Prostate gland (tissue), 2 donors: ENCODE measurements at regions not wholly inside any gene's neighbourhood (a gene's known extent, or its start where the extent isn't known, plus 50 kb on each side); places are given as distances from the start of the nearest gene placed in this dataset.

Experiments used
- DNase-seq: peaks from one replicate; pipeline ENCODE4 v3.0.0-alpha.2; 2019; ENCODE audit warnings: low spot score
- H3K27ac ChIP-seq, 2 donors: fragments of 200-600 bp; sonication (generic); 2 replicates each; pipeline ENCODE4 v1.5.1; 2017 to 2019
- H3K27me3 ChIP-seq: fragments of 200-600 bp; sonication (generic); replicated peaks from 2 replicates; pipeline ENCODE4 v1.5.1; 2019; ENCODE audit not compliant: insufficient read depth
- H3K36me3 ChIP-seq, 2 donors: fragments of 200-600 bp; sonication (generic); 1 replicate in 1 of 2; 2 replicates in 1 of 2; pipeline versions ENCODE4 v1.5.1 to v1.8.1; 2017 to 2019
- H3K4me1 ChIP-seq: fragments of 200-600 bp; sonication (generic); replicated peaks from 2 replicates; pipeline ENCODE4 v1.5.1; 2019
- H3K4me3 ChIP-seq, 2 donors: fragments of 200-600 bp; sonication (generic); 2 replicates each; pipeline ENCODE4 v1.5.1; 2017 to 2019
- H3K9me3 ChIP-seq: fragments of 200-600 bp; sonication (generic); 2 replicates; pipeline ENCODE4 v1.5.1; 2017
- POLR2A ChIP-seq: fragments of 450-650 bp; IDR thresholded peaks from one replicate; pipeline ENCODE4 v1.6.1; 2016; ENCODE audit warnings: antibody characterized with exemption, mild to moderate bottlenecking
- POLR2AphosphoS5 ChIP-seq: sonication (generic); formaldehyde crosslinking; IDR thresholded peaks from one replicate; pipeline ENCODE4 v1.6.1; 2017; ENCODE audit warnings: antibody characterized with exemption
- WGBS: methylation state at CpG from one replicate; pipeline ENCODE4 v1.1.5; 2018; 5-methylcytosine and 5-hydroxymethylcytosine counted together
- intact Hi-C: fragments of 100-400 bp; cut with DNase I; formaldehyde crosslinking; loops from one replicate; pipeline ENCODE4 v1.14.2; 2022
- TF ChIP-seq, protein P1 (sequence below), 4 experiments: fragments of 200-600 bp in 2 of 4; fragments of 450-650 bp in 2 of 4; sonication (generic) in 2 of 4; IDR thresholded peaks; 1 replicate in 3 of 4; 2 replicates in 1 of 4; pipeline ENCODE4 v1.5.1; 2016 to 2019; ENCODE audit warnings: antibody characterized with exemption in 4 of 4, mild to moderate bottlenecking in 2 of 4, moderate library complexity in 2 of 4

DNA sequence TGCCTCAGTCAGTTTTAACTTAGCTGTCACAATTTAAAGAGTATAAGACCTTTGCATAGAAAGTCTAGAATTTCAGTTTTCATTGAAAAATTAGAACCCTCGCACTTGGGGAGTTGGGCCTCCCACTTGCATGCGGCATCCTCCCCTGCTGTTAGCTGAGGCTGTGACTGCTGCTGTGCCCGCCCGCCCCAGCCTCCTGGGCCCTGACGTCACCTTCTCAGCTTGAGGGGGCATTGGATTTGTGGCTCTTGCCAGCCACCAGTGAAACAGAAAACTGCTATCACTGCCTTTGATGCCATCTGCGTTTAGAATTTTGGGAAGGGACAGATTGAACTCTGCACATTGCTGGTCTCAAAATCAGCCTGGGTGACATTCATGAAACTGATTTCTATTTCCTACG lies 108.7 kb downstream of the CTTN start:
- Histone ChIP-seq H3K27me3 (no peaks in the 10 kb centered on the region), H3K9me3 (no peaks in the 10 kb centered on the region), H3K36me3 (no peaks in the 10 kb centered on the region), H3K4me1 (no peaks in the 10 kb centered on the region), H3K4me3 (no peak overlapping the region), H3K27ac (no peak overlapping the region)
- WGBS = 89% methylated on average over 7 of the region's 7 CpGs
- intact Hi-C loops = no loop called here
- no peak for DNase-seq
- TF ChIP-seq, protein P1, sequence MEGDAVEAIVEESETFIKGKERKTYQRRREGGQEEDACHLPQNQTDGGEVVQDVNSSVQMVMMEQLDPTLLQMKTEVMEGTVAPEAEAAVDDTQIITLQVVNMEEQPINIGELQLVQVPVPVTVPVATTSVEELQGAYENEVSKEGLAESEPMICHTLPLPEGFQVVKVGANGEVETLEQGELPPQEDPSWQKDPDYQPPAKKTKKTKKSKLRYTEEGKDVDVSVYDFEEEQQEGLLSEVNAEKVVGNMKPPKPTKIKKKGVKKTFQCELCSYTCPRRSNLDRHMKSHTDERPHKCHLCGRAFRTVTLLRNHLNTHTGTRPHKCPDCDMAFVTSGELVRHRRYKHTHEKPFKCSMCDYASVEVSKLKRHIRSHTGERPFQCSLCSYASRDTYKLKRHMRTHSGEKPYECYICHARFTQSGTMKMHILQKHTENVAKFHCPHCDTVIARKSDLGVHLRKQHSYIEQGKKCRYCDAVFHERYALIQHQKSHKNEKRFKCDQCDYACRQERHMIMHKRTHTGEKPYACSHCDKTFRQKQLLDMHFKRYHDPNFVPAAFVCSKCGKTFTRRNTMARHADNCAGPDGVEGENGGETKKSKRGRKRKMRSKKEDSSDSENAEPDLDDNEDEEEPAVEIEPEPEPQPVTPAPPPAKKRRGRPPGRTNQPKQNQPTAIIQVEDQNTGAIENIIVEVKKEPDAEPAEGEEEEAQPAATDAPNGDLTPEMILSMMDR (IDR thresholded peaks at IDR 0.05) = no peak
- TF ChIP-seq POLR2AphosphoS5 = no peak
- TF ChIP-seq POLR2A = no peak

DNA sequence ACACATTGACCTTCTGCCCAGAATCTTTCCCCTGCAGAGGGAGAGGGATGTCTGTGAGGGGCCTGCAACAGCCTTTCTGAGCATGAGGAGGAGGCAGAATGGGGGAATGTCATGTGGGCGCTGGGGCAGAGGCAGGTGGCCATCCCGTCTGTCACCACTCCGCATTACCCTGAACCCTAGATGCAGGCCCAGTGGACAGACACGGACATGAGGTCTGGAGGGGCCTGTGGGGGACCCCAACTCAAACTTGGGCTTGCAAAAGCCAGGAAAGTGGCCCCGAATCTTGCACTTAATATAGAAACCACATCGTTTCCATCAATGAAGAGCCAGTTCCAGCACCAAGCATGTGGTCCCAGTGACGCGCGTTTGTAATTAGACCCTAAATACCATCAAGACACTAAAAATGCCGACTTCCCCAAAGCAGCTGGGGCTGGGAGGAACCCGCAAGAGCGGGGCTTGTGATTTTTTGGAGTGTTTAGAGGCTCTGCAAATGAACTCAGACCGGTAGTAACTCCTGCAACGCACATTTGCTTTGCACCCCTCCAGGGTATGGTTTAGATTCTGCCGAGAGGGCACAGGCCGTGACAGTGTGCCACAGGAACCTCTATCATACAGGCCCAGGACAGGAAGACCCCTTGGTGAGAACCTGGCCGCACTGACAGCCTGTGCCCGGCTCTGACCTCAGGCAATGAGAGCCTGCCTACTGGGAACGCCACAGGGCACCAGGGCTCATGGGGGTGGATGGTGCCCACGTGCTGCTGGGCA lies 109.3 kb downstream of the CTTN start:
- Histone ChIP-seq H3K36me3 (no peaks in the 10 kb centered on the region), H3K27me3 (no peaks in the 10 kb centered on the region), H3K4me1 (no peaks in the 10 kb centered on the region), H3K9me3 (no peaks in the 10 kb centered on the region), H3K4me3 (no peak overlapping the region), H3K27ac (no peak overlapping the region)
- WGBS = 84% methylated on average over 20 of the region's 20 CpGs
- no peak for TF ChIP-seq POLR2A
- TF ChIP-seq, protein P1 (IDR thresholded peaks at IDR 0.05) = no peak
- no peak for DNase-seq
- intact Hi-C loops = no loop called here

DNA sequence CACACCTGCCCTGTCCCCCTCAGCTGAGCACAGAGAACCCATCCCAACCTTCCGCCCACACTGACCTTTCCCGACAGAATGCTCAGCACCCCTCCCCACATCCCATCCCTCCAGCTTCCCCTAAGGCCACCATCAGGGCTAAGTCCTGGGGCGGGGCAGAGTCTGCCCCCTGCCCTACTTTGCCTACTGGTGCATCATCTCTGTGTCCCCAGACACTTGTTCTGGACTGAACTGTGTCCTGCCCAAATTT lies 109.8 kb downstream of the CTTN start:
- H3K4me3 ChIP-seq = no peak overlapping the region
- no peaks in the 10 kb centered on the region for H3K36me3 ChIP-seq
- no peak overlapping the region for H3K27ac ChIP-seq
- no peaks in the 10 kb centered on the region for H3K27me3 ChIP-seq
- H3K4me1 ChIP-seq = no peaks in the 10 kb centered on the region
- WGBS = 94% methylated on average over 3 of the region's 3 CpGs
- DNase-seq = no peak
- intact Hi-C loops = no loop called here
- TF ChIP-seq POLR2A (no peak), POLR2AphosphoS5 (no peak)
- TF ChIP-seq, protein P1 (IDR thresholded peaks at IDR 0.05) = no peak
- no peaks in the 10 kb centered on the region for H3K9me3 ChIP-seq

DNA sequence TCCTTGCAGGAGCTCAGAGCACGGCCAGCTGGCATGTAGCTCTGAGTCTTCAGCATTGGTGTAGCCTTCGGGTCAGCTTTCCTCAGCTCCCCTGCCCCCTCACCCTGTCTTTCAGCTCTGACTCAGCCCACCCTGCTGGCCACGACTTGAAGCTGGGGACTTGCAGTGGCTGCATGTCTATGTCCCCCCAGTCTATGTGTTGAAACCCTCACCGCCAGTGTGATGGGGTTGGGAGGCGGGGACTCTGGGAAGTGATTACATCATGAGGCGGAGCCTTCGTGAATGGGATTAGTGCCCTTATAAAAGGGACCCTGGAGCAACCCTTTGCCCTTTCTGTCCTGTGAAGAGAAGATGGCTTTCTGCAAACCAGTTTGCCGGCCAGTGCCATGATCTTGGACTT lies 111.1 kb downstream of the CTTN start:
- Histone ChIP-seq H3K27ac (no peak overlapping the region), H3K4me1 (no peaks in the 10 kb centered on the region), H3K9me3 (no peaks in the 10 kb centered on the region), H3K27me3 (no peaks in the 10 kb centered on the region), H3K4me3 (no peak overlapping the region), H3K36me3 (no peaks in the 10 kb centered on the region)
- TF ChIP-seq, protein P1 (IDR thresholded peaks at IDR 0.05) = no peak
- TF ChIP-seq POLR2AphosphoS5 (no peak), POLR2A (no peak)
- 80% methylated on average over 8 of the region's 8 CpGs for WGBS
- DNase-seq = no peak
- intact Hi-C loops = no loop called here

DNA sequence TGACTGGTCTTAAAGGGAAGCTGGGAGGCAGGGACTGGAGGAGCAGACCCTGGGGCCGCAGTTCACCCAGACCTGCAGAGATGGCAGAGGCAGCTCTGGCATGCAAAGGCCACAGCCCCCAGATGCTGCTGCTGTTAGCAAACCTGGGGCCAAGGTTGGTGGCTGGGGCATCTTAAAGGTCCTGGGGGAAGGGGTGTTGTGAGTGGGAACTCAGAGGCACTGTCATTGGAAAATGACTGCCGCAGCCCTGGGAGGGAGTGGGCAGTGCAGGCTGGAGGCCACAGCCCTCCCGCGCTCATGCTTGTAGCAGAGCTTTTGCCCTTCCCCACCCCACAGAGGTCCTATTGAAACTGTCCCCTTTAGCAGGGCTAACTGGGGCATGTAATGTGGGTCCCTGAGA lies 111.8 kb downstream of the CTTN start:
- no peaks in the 10 kb centered on the region for H3K36me3 ChIP-seq
- DNase-seq = no peak
- no peaks in the 10 kb centered on the region for H3K27me3 ChIP-seq
- intact Hi-C loops = no loop called here
- WGBS = 85% methylated on average over 4 of the region's 4 CpGs
- H3K27ac ChIP-seq = no peak overlapping the region
- H3K9me3 ChIP-seq = no peaks in the 10 kb centered on the region
- H3K4me1 ChIP-seq = no peaks in the 10 kb centered on the region
- no peak overlapping the region for H3K4me3 ChIP-seq
- TF ChIP-seq POLR2A = no peak
- TF ChIP-seq POLR2AphosphoS5 = no peak
